Upper lobe of right lung (tissue), 1 donor: ENCODE measurements at regions not wholly inside any gene's neighbourhood (a gene's known extent, or its start where the extent isn't known, plus 50 kb on each side); places are given as distances from the start of the nearest gene placed in this dataset.

Experiments
- ATAC-seq: fragments of 200-7000 bp; cut with Tn5 transposase; one replicate; pipeline ENCODE4 v1.9.1; 2020; ENCODE audit warnings: mild to moderate bottlenecking, moderate library complexity
- DNase-seq: peaks from one replicate; pipeline ENCODE4 v3.0.0-alpha.2; 2020
- H3K27ac ChIP-seq: fragments of 200-600 bp; one replicate; pipeline ENCODE4 v1.8.0; 2022
- H3K27me3 ChIP-seq: fragments of 200-600 bp; one replicate; pipeline ENCODE4 v1.8.0; 2022; ENCODE audit warnings: mild to moderate bottlenecking
- H3K36me3 ChIP-seq: fragments of 200-600 bp; one replicate; pipeline ENCODE4 v1.8.0; 2022
- H3K4me1 ChIP-seq: fragments of 200-600 bp; one replicate; pipeline ENCODE4 v1.8.0; 2022
- H3K4me3 ChIP-seq: fragments of 200-600 bp; one replicate; pipeline ENCODE4 v1.8.0; 2022; ENCODE audit warnings: mild to moderate bottlenecking
- H3K9me3 ChIP-seq: fragments of 200-600 bp; one replicate; pipeline ENCODE4 v1.8.0; 2022
- CTCF ChIP-seq: fragments of 200-600 bp; IDR thresholded peaks from one replicate; pipeline ENCODE4 v1.8.0; 2022; ENCODE audit warnings: antibody characterized with exemption
- intact Hi-C: fragments of 100-400 bp; cut with DNase I; formaldehyde crosslinking; loops from one replicate; pipeline ENCODE4 v1.11.0; 2022
- donor health status: DM: no; HTN: yes; CAD: no; lungs with severe emphysema.

GRCh38 chr11:50164050-50164449 is 131.4 kb downstream of the OR4C45 start:
- intact Hi-C loops: no loop called here
- Histone ChIP-seq H3K27ac (no peak overlapping the region), H3K4me1 (no peaks in the 10 kb centered on the region), H3K36me3 (no peaks in the 10 kb centered on the region), H3K4me3 (no peak overlapping the region), H3K9me3 (no peaks in the 10 kb centered on the region), H3K27me3 (no peaks in the 10 kb centered on the region)
- no peak for TF ChIP-seq CTCF
- ATAC-seq (peak; percentile 33), DNase-seq (no peak)

- no peaks in the 10 kb centered on the region for H3K36me3 ChIP-seq
- TF ChIP-seq CTCF: no peak
- intact Hi-C loops: no loop called here
- DNase-seq (no peak), ATAC-seq (no peak)
- H3K27ac ChIP-seq: no peak overlapping the region
- no peak overlapping the region for H3K4me3 ChIP-seq
- no peaks in the 10 kb centered on the region for H3K9me3 ChIP-seq
- no peaks in the 10 kb centered on the region for H3K4me1 ChIP-seq
- no peaks in the 10 kb centered on the region for H3K27me3 ChIP-seq
Observed at GRCh38 chr11:50169634-50170033, 137.0 kb downstream of the OR4C45 start.

- intact Hi-C loops: no loop called here
- H3K4me1 ChIP-seq: no peaks in the 10 kb centered on the region
- ATAC-seq (no peak), DNase-seq (no peak)
- no peak overlapping the region for H3K27ac ChIP-seq
- no peak for TF ChIP-seq CTCF
- H3K9me3 ChIP-seq: no peaks in the 10 kb centered on the region
- no peaks in the 10 kb centered on the region for H3K27me3 ChIP-seq
- no peak overlapping the region for H3K4me3 ChIP-seq
- H3K36me3 ChIP-seq: no peaks in the 10 kb centered on the region
Observed at GRCh38 chr11:50170115-50170514, 137.4 kb downstream of the OR4C45 start.

- Histone ChIP-seq H3K9me3 (no peaks in the 10 kb centered on the region), H3K4me3 (no peak overlapping the region), H3K27ac (no peak overlapping the region), H3K36me3 (no peaks in the 10 kb centered on the region), H3K4me1 (no peaks in the 10 kb centered on the region), H3K27me3 (no peaks in the 10 kb centered on the region)
- DNase-seq (no peak), ATAC-seq (peak; percentile 71)
- intact Hi-C loops: no loop called here
- TF ChIP-seq CTCF: peak; percentile 20
Observed at GRCh38 chr11:50174189-50174588, 141.5 kb downstream of the OR4C45 start.

- ATAC-seq (no peak), DNase-seq (no peak)
- intact Hi-C loops: no loop called here
- H3K9me3 ChIP-seq: no peaks in the 10 kb centered on the region
- H3K27me3 ChIP-seq: no peaks in the 10 kb centered on the region
- no peak overlapping the region for H3K27ac ChIP-seq
- no peak for TF ChIP-seq CTCF
- no peaks in the 10 kb centered on the region for H3K4me1 ChIP-seq
- no peak overlapping the region for H3K4me3 ChIP-seq
- no peaks in the 10 kb centered on the region for H3K36me3 ChIP-seq
Observed at GRCh38 chr11:50174975-50175374, 142.3 kb downstream of the OR4C45 start.

- Histone ChIP-seq H3K4me3 (no peak overlapping the region), H3K36me3 (no peaks in the 10 kb centered on the region), H3K4me1 (no peaks in the 10 kb centered on the region), H3K27me3 (no peaks in the 10 kb centered on the region), H3K9me3 (no peaks in the 10 kb centered on the region), H3K27ac (no peak overlapping the region)
- DNase-seq (no peak), ATAC-seq (no peak)
- intact Hi-C loops: no loop called here
- no peak for TF ChIP-seq CTCF
Observed at GRCh38 chr11:50178737-50179136, 146.1 kb downstream of the OR4C45 start.
